HG03139 (cell line): ENCODE measurements at regions not wholly inside any gene's neighbourhood (a gene's known extent, or its start where the extent isn't known, plus 50 kb on each side); places are given as distances from the start of the nearest gene placed in this dataset.

Experiments used
- ATAC-seq: cut with Tn5 transposase; IDR thresholded peaks from one replicate; pipeline ENCODE4 v1.9.1; 2021; ENCODE audit not compliant: unreplicated experiment

GRCh38 chr12:107464644-107465043 lies 221.0 kb upstream of the PWP1 start:
- ATAC-seq: no peak

- ATAC-seq: no peak
Observed at GRCh38 chr12:107465625-107466024, 220.0 kb upstream of the PWP1 start.

- ATAC-seq: no peak
Observed at GRCh38 chr12:107467716-107468115, 217.9 kb upstream of the PWP1 start.

GRCh38 chr12:107468182-107468581 lies 217.4 kb upstream of the PWP1 start:
- ATAC-seq: no peak

- ATAC-seq: no peak
Observed at GRCh38 chr12:107469011-107469410, 216.6 kb upstream of the PWP1 start.

- no peak for ATAC-seq
Observed at GRCh38 chr12:107470645-107471044, 215.0 kb upstream of the PWP1 start.

GRCh38 chr12:107472308-107472707 lies 213.3 kb upstream of the PWP1 start:
- no peak for ATAC-seq

- no peak for ATAC-seq
Observed at GRCh38 chr12:107474099-107474498, 211.5 kb upstream of the PWP1 start.

GRCh38 chr12:107474639-107475539 lies 210.7 kb upstream of the PWP1 start:
- ATAC-seq: no peak

GRCh38 chr12:107475900-107476299 lies 209.7 kb upstream of the PWP1 start:
- ATAC-seq: peak; percentile 61

GRCh38 chr12:107477018-107477417 lies 208.6 kb upstream of the PWP1 start:
- no peak for ATAC-seq

GRCh38 chr12:107477947-107478610 lies 207.5 kb upstream of the PWP1 start:
- ATAC-seq: no peak

GRCh38 chr12:107478881-107479280 lies 206.7 kb upstream of the PWP1 start:
- ATAC-seq: no peak

- ATAC-seq: no peak
Observed at GRCh38 chr12:107480836-107481608, 204.6 kb upstream of the PWP1 start.

- no peak for ATAC-seq
Observed at GRCh38 chr12:107484230-107484629, 201.4 kb upstream of the PWP1 start.

- ATAC-seq: no peak
Observed at GRCh38 chr12:107484941-107485340, 200.7 kb upstream of the PWP1 start.

- ATAC-seq: no peak
Observed at GRCh38 chr12:107485731-107486130, 199.9 kb upstream of the PWP1 start.

GRCh38 chr12:107486140-107486892 lies 199.3 kb upstream of the PWP1 start:
- ATAC-seq: no peak

- no peak for ATAC-seq
Observed at GRCh38 chr12:107487011-107487680, 198.5 kb upstream of the PWP1 start.

- no peak for ATAC-seq
Observed at GRCh38 chr12:107488666-107489065, 196.9 kb upstream of the PWP1 start.
